SK-N-SH treated with all-trans-retinoic acid at 6 μM for 48 hours (cell line): ENCODE measurements at regions not wholly inside any gene's neighbourhood (a gene's known extent, or its start where the extent isn't known, plus 50 kb on each side); places are given as distances from the start of the nearest gene placed in this dataset.

ENCODE experiments used
- CREB5 ChIP-seq: fragments of 250-450 bp; sonication (Bioruptor Pico); IDR thresholded peaks from 2 replicates; pipeline ENCODE4 v1.5.1; 2020; ENCODE audit warnings: low read depth, mild to moderate bottlenecking, moderate library complexity
- PATZ1 ChIP-seq: fragments of 250-450 bp; sonication (Bioruptor Pico); IDR thresholded peaks from 2 replicates; pipeline ENCODE4 v1.8.0; 2020; ENCODE audit warnings: mild to moderate bottlenecking, moderate library complexity, borderline replicate concordance
- POU6F1 ChIP-seq: fragments of 250-450 bp; sonication (Bioruptor Pico); IDR thresholded peaks from 2 replicates; pipeline ENCODE4 v1.8.0; 2021; ENCODE audit warnings: low read depth, mild to moderate bottlenecking, moderate library complexity, borderline replicate concordance
- PPARA ChIP-seq: fragments of 250-450 bp; sonication (Bioruptor Pico); IDR thresholded peaks from 2 replicates; pipeline ENCODE4 v1.5.0; 2020; ENCODE audit warnings: mild to moderate bottlenecking, borderline replicate concordance
- RARB ChIP-seq: fragments of 250-450 bp; sonication (Bioruptor Pico); IDR thresholded peaks from 2 replicates; pipeline ENCODE4 v1.8.0; 2021; ENCODE audit warnings: mild to moderate bottlenecking, moderate library complexity
- SNAI2 ChIP-seq: fragments of 250-450 bp; sonication (Bioruptor Pico); IDR thresholded peaks from 2 replicates; pipeline ENCODE4 v1.5.0; 2020; ENCODE audit warnings: mild to moderate bottlenecking, moderate library complexity
- TCF4 ChIP-seq: fragments of 250-450 bp; sonication (Bioruptor Pico); IDR thresholded peaks from 2 replicates; pipeline ENCODE4 v1.8.0; 2021; ENCODE audit warnings: mild to moderate bottlenecking, moderate library complexity, borderline replicate concordance
- TOX ChIP-seq: fragments of 250-450 bp; sonication (Bioruptor Pico); IDR thresholded peaks from 2 replicates; pipeline ENCODE4 v1.8.0; 2021; ENCODE audit warnings: mild to moderate bottlenecking, moderate library complexity, borderline replicate concordance
- TSHZ2 ChIP-seq: fragments of 250-450 bp; sonication (Bioruptor Pico); IDR thresholded peaks from 2 replicates; pipeline ENCODE4 v1.5.0; 2020; ENCODE audit warnings: mild to moderate bottlenecking, moderate library complexity
- ZFP30 ChIP-seq: fragments of 450-650 bp; formaldehyde crosslinking; IDR thresholded peaks from 2 replicates; pipeline ENCODE4 v1.5.0; 2022; ENCODE audit warnings: mild to moderate bottlenecking, moderate library complexity
- ZNF565 ChIP-seq: fragments of 450-650 bp; formaldehyde crosslinking; conservative IDR thresholded peaks from 2 replicates; pipeline ENCODE4 v1.5.0; 2020; ENCODE audit warnings: low read depth, mild to moderate bottlenecking, moderate library complexity
- ZNF70 ChIP-seq: fragments of 450-650 bp; formaldehyde crosslinking; IDR thresholded peaks from 2 replicates; pipeline ENCODE4 v1.5.0; 2020; ENCODE audit warnings: mild to moderate bottlenecking, moderate library complexity

GRCh38 chr6:169072127-169073042 is 181.3 kb downstream of the THBS2 start:
- TF ChIP-seq ZFP30 (CRISPR knock-in tag) (no peak), CREB5 (no peak), TOX (CRISPR knock-in tag) (no peak), ZNF70 (no peak), TSHZ2 (CRISPR knock-in tag) (no peak), ZNF565 (no peak), TCF4 (no peak), SNAI2 (CRISPR knock-in tag) (no peak), PPARA (CRISPR knock-in tag) (no peak), POU6F1 (CRISPR knock-in tag) (no peak), PATZ1 (CRISPR knock-in tag) (no peak), RARB (CRISPR knock-in tag) (no peak)
